WTC11 (cell line): ENCODE measurements at regions not wholly inside any gene's neighbourhood (a gene's known extent, or its start where the extent isn't known, plus 50 kb on each side); places are given as distances from the start of the nearest gene placed in this dataset.

Source experiments
- ATAC-seq: fragments of 200-7000 bp; cut with Tn5 transposase; 2 replicates; pipeline ENCODE4 v1.10.0; 2021; ENCODE audit warnings: mild to moderate bottlenecking, moderate library complexity
- CTCF ChIA-PET: fragments of 300-600 bp; sonication (Branson Sonifier 250); formaldehyde crosslinking; loops from one replicate; lab custom pipeline; 2021; ENCODE audit warnings: antibody characterized with exemption; lab: Charles Lee
- POLR2A ChIA-PET: fragments of 350-600 bp; sonication (Branson Sonifier 250); formaldehyde crosslinking; loops from one replicate; lab custom pipeline; 2021; ENCODE audit warnings: antibody characterized with exemption; lab: Charles Lee
- DNase-seq: peaks from one replicate; pipeline ENCODE4 v3.0.0; 2021; ENCODE audit warnings: low spot score
- H3K27ac Mint-ChIP-seq: 2 replicates; pipeline ENCODE4 v1.8.0; 2021; ENCODE audit warnings: mixed read lengths
- H3K27me3 Mint-ChIP-seq: 2 replicates; pipeline ENCODE4 v1.8.0; 2021; ENCODE audit warnings: low read depth, mild to moderate bottlenecking, moderate library complexity, mixed read lengths
- H3K36me3 Mint-ChIP-seq: 2 replicates; pipeline ENCODE4 v1.8.0; 2021; ENCODE audit warnings: mixed read lengths
- H3K4me1 Mint-ChIP-seq: 2 replicates; pipeline ENCODE4 v1.8.0; 2022; ENCODE audit warnings: mixed read lengths
- H3K4me3 Mint-ChIP-seq: 2 replicates; pipeline ENCODE4 v1.8.0; 2021; ENCODE audit warnings: mild to moderate bottlenecking, moderate library complexity, mixed read lengths
- H3K9me3 Mint-ChIP-seq: 2 replicates; pipeline ENCODE4 v1.8.0; 2021; ENCODE audit warnings: mixed read lengths
- NFATC4 ChIP-seq: fragments of 250-450 bp; sonication (Bioruptor Pico); IDR thresholded peaks from 2 replicates; pipeline ENCODE4 v1.9.0; 2021; ENCODE audit warnings: mild to moderate bottlenecking
- NR1H2 ChIP-seq: sonication (generic); formaldehyde crosslinking; IDR thresholded peaks from 2 replicates; pipeline ENCODE4 v1.9.0; 2021; ENCODE audit warnings: mild to moderate bottlenecking, moderate library complexity, missing genetic modification reagents
- NR2C2 ChIP-seq: sonication (generic); formaldehyde crosslinking; IDR thresholded peaks from 2 replicates; pipeline ENCODE4 v1.8.0; 2022; ENCODE audit warnings: mild to moderate bottlenecking, missing genetic modification reagents
- NR3C1 ChIP-seq: sonication (generic); formaldehyde crosslinking; conservative IDR thresholded peaks from 2 replicates; pipeline ENCODE4 v1.8.1; 2023; ENCODE audit warnings: low read depth, mild to moderate bottlenecking, missing genetic modification reagents
- OVOL2 ChIP-seq: fragments of 250-450 bp; sonication (Bioruptor Pico); IDR thresholded peaks from 2 replicates; pipeline ENCODE4 v1.9.0; 2021; ENCODE audit warnings: mild to moderate bottlenecking, borderline replicate concordance
- RORB ChIP-seq: fragments of 250-450 bp; sonication (Bioruptor Pico); IDR thresholded peaks from 2 replicates; pipeline ENCODE4 v1.9.0; 2021; ENCODE audit warnings: mild to moderate bottlenecking
- ZNF121 ChIP-seq: sonication (generic); formaldehyde crosslinking; IDR thresholded peaks from 2 replicates; pipeline ENCODE4 v1.8.0; 2023; ENCODE audit warnings: missing genetic modification reagents
- ZNF138 ChIP-seq: sonication (generic); formaldehyde crosslinking; conservative IDR thresholded peaks from 2 replicates; pipeline ENCODE4 v1.8.1; 2022; ENCODE audit warnings: mild to moderate bottlenecking, moderate library complexity, missing genetic modification reagents
- ZNF232 ChIP-seq: sonication (generic); formaldehyde crosslinking; IDR thresholded peaks from 2 replicates; pipeline ENCODE4 v1.8.0; 2022; ENCODE audit warnings: mild to moderate bottlenecking, missing genetic modification reagents
- ZNF317 ChIP-seq: sonication (generic); formaldehyde crosslinking; IDR thresholded peaks from 2 replicates; pipeline ENCODE4 v1.8.1; 2023; ENCODE audit warnings: low read depth, mild to moderate bottlenecking, moderate library complexity, missing genetic modification reagents, borderline replicate concordance
- TF ChIP-seq, protein P1 (sequence below): sonication (generic); formaldehyde crosslinking; IDR thresholded peaks from 2 replicates; pipeline ENCODE4 v1.8.0; 2022; ENCODE audit warnings: mild to moderate bottlenecking, missing genetic modification reagents
- TF ChIP-seq, protein P2 (sequence below): sonication (generic); formaldehyde crosslinking; IDR thresholded peaks from 2 replicates; pipeline ENCODE4 v1.8.0; 2022; ENCODE audit warnings: mild to moderate bottlenecking, missing genetic modification reagents
- TF ChIP-seq, protein P3 (sequence below): fragments of 250-450 bp; sonication (Bioruptor Pico); IDR thresholded peaks from 2 replicates; pipeline ENCODE4 v1.9.0; 2021; ENCODE audit warnings: mild to moderate bottlenecking, borderline replicate concordance
- TF ChIP-seq, protein P4 (sequence below): sonication (generic); formaldehyde crosslinking; IDR thresholded peaks from 2 replicates; pipeline ENCODE4 v1.8.1; 2022; ENCODE audit warnings: missing genetic modification reagents, borderline replicate concordance
- TF ChIP-seq, protein P5 (sequence below): sonication (generic); formaldehyde crosslinking; IDR thresholded peaks from 2 replicates; pipeline ENCODE4 v1.8.1; 2023; ENCODE audit warnings: mild to moderate bottlenecking, missing genetic modification reagents

DNA sequence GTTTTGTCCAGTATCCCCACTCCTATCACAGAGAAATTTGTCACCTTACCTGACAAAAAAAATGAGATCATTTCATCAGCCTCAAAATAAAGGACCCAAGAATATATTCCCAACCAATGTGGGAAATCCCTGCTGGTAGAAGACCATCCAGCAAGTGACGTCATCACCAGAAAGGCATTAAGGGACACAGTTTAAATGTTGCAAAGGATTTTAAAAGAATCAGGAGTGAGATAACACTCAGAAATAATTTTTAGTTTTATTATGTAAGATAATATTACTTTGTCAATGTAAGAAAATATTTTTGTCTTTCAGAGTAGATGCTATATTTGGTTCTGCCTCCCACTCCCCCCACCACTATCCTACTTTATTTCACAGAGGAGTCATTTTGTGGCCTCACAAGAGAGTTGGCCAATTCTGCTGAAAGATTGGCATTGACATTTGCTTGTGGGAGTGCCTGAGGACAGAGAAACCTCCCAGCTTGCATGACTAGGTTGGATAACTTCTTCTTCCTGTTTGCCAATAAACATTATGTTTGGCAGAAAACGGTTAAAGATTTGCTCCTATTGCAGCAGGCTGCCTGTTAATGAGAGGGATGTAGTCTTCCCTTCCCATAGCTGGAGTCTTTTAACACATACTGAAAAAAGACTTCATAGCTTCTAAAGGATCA is 288.6 kb upstream of the DAB2 start:
- ChIA-PET POLR2A (no interaction called here), CTCF (interaction anchor here (0.7 to 1.2 kb wide), 3 partner anchors 91 to 429 kb away, joined by 3 read pairs; no protein-coding TSS in a partner anchor)
- ATAC-seq, result no peak
- TF ChIP-seq, protein P1, sequence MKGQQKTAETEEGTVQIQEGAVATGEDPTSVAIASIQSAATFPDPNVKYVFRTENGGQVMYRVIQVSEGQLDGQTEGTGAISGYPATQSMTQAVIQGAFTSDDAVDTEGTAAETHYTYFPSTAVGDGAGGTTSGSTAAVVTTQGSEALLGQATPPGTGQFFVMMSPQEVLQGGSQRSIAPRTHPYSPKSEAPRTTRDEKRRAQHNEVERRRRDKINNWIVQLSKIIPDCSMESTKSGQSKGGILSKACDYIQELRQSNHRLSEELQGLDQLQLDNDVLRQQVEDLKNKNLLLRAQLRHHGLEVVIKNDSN (CRISPR knock-in tag), result no peak
- TF ChIP-seq ZNF138 (CRISPR knock-in tag) (no peak), NR2C2 (CRISPR knock-in tag) (no peak), OVOL2 (CRISPR knock-in tag) (no peak)
- TF ChIP-seq, protein P2, sequence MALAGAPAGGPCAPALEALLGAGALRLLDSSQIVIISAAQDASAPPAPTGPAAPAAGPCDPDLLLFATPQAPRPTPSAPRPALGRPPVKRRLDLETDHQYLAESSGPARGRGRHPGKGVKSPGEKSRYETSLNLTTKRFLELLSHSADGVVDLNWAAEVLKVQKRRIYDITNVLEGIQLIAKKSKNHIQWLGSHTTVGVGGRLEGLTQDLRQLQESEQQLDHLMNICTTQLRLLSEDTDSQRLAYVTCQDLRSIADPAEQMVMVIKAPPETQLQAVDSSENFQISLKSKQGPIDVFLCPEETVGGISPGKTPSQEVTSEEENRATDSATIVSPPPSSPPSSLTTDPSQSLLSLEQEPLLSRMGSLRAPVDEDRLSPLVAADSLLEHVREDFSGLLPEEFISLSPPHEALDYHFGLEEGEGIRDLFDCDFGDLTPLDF (CRISPR knock-in tag), result no peak
- H3K36me3 Mint-ChIP-seq, result no peaks in the 10 kb centered on the region
- no peak overlapping the region for H3K27ac Mint-ChIP-seq
- H3K9me3 Mint-ChIP-seq, result no peaks in the 10 kb centered on the region
- no peak for DNase-seq
- H3K27me3 Mint-ChIP-seq, result no peaks in the 10 kb centered on the region
- peaks cover 10% of the 10 kb centered on the region for H3K4me1 Mint-ChIP-seq
- H3K4me3 Mint-ChIP-seq, result no peak overlapping the region

DNA sequence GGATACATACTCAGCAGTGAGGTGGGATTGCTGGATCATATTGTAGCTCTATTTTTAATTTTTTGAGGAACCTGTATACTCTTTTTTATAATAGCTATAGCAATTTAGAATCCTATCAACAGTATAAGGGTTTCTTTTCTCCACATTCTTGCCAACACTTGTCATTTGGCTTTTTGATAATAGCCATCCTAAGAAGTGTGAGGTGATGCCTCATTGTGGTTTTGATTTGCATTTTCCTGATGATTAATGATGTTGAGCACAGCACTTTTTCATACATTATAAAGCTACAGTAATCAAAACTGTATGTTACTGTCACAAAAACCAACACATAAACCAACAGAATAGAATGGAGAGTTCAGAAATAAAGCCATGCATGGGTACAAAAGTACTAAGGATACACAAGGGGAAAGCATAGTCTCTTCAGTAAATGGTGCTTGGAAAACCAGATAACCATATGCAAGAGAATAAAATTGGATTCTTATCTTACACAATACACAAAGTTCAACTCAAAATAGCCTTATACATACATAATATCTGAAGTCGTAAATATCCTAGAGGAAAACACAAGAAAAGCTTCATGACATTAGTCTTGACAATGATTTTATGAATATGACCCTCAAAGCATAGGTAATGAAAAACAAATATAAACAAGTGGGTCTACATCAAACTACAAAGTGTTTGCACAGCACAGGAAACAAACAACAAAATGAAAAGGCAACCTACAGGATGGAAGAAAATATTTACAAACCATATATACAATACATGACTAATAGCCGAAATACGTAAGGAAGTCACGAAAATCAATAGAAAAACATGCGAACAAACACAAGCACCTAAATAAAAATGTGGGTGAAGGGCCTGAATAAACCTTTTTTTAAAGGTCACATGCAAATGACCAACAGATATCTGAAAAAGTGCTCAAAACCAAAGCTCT is 287.8 kb upstream of the DAB2 start:
- Mint-ChIP-seq H3K4me1 (peaks cover 10% of the 10 kb centered on the region), H3K27ac (no peak overlapping the region), H3K36me3 (no peaks in the 10 kb centered on the region), H3K27me3 (no peaks in the 10 kb centered on the region), H3K4me3 (no peak overlapping the region), H3K9me3 (no peaks in the 10 kb centered on the region)
- DNase-seq (no peak), ATAC-seq (no peak)
- ChIA-PET POLR2A (no interaction called here), CTCF (no interaction called here)
- TF ChIP-seq NFATC4 (CRISPR knock-in tag), result no peak
- no peak for TF ChIP-seq NR1H2 (CRISPR knock-in tag)
- no peak for TF ChIP-seq ZNF317 (CRISPR knock-in tag)
- no peak for TF ChIP-seq ZNF121 (CRISPR knock-in tag)
- TF ChIP-seq NR3C1 (CRISPR knock-in tag), result no peak
- TF ChIP-seq, protein P3, sequence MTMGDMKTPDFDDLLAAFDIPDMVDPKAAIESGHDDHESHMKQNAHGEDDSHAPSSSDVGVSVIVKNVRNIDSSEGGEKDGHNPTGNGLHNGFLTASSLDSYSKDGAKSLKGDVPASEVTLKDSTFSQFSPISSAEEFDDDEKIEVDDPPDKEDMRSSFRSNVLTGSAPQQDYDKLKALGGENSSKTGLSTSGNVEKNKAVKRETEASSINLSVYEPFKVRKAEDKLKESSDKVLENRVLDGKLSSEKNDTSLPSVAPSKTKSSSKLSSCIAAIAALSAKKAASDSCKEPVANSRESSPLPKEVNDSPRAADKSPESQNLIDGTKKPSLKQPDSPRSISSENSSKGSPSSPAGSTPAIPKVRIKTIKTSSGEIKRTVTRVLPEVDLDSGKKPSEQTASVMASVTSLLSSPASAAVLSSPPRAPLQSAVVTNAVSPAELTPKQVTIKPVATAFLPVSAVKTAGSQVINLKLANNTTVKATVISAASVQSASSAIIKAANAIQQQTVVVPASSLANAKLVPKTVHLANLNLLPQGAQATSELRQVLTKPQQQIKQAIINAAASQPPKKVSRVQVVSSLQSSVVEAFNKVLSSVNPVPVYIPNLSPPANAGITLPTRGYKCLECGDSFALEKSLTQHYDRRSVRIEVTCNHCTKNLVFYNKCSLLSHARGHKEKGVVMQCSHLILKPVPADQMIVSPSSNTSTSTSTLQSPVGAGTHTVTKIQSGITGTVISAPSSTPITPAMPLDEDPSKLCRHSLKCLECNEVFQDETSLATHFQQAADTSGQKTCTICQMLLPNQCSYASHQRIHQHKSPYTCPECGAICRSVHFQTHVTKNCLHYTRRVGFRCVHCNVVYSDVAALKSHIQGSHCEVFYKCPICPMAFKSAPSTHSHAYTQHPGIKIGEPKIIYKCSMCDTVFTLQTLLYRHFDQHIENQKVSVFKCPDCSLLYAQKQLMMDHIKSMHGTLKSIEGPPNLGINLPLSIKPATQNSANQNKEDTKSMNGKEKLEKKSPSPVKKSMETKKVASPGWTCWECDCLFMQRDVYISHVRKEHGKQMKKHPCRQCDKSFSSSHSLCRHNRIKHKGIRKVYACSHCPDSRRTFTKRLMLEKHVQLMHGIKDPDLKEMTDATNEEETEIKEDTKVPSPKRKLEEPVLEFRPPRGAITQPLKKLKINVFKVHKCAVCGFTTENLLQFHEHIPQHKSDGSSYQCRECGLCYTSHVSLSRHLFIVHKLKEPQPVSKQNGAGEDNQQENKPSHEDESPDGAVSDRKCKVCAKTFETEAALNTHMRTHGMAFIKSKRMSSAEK, result no peak
- TF ChIP-seq, protein P4, sequence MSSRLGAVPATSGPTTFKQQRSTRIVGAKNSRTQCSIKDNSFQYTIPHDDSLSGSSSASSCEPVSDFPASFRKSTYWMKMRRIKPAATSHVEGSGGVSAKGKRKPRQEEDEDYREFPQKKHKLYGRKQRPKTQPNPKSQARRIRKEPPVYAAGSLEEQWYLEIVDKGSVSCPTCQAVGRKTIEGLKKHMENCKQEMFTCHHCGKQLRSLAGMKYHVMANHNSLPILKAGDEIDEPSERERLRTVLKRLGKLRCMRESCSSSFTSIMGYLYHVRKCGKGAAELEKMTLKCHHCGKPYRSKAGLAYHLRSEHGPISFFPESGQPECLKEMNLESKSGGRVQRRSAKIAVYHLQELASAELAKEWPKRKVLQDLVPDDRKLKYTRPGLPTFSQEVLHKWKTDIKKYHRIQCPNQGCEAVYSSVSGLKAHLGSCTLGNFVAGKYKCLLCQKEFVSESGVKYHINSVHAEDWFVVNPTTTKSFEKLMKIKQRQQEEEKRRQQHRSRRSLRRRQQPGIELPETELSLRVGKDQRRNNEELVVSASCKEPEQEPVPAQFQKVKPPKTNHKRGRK, result no peak
- TF ChIP-seq, protein P5, sequence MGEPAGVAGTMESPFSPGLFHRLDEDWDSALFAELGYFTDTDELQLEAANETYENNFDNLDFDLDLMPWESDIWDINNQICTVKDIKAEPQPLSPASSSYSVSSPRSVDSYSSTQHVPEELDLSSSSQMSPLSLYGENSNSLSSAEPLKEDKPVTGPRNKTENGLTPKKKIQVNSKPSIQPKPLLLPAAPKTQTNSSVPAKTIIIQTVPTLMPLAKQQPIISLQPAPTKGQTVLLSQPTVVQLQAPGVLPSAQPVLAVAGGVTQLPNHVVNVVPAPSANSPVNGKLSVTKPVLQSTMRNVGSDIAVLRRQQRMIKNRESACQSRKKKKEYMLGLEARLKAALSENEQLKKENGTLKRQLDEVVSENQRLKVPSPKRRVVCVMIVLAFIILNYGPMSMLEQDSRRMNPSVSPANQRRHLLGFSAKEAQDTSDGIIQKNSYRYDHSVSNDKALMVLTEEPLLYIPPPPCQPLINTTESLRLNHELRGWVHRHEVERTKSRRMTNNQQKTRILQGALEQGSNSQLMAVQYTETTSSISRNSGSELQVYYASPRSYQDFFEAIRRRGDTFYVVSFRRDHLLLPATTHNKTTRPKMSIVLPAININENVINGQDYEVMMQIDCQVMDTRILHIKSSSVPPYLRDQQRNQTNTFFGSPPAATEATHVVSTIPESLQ, result no peak
- TF ChIP-seq RORB (CRISPR knock-in tag), result no peak
- TF ChIP-seq ZNF232 (CRISPR knock-in tag), result no peak
